SK-N-SH (cell line): ENCODE measurements at regions not wholly inside any gene's neighbourhood (a gene's known extent, or its start where the extent isn't known, plus 50 kb on each side); places are given as distances from the start of the nearest gene placed in this dataset.

Experiments used
- CTCF ChIA-PET: fragments of 300-600, 350-600 bp; formaldehyde crosslinking; extraction: SDS; loops from one replicate; lab custom pipeline; 2021; lab: Yijun Ruan, JAX
- POLR2A ChIA-PET: fragments of 350-600 bp; sonication (Branson Sonifier 250); formaldehyde crosslinking; extraction: SDS; loops from one replicate; lab custom pipeline; 2020; ENCODE audit warnings: antibody characterized with exemption, inconsistent platforms; lab: Yijun Ruan, JAX
- DNase-seq: peaks from one replicate; pipeline ENCODE4 v3.0.0; 2012
- H2AFZ ChIP-seq: fragments of 200-600 bp; sonication (generic); 2 replicates; pipeline ENCODE4 v1.8.1; 2016; ENCODE audit warnings: antibody characterized with exemption, mild to moderate bottlenecking, low read depth
- H3F3A ChIP-seq: fragments of 200-600 bp; sonication (generic); replicated peaks from 2 replicates; pipeline ENCODE3; 2016; ENCODE audit warnings: antibody characterized with exemption, mild to moderate bottlenecking; ENCODE audit not compliant: insufficient read depth
- H3K27ac ChIP-seq, 2 experiments: fragments of 200-500 bp in 1 of 2; fragments of 200-600 bp in 1 of 2; sonication (Bioruptor generic) in 1 of 2; sonication (generic), shearing (Covaris generic) in 1 of 2; 2 replicates each; pipeline versions ENCODE4 v1.5.1 to v1.6.1; 2014 to 2016; ENCODE audit warnings: low read depth in 2 of 2, inconsistent platforms in 1 of 2, low read length in 1 of 2, mild to moderate bottlenecking in 1 of 2, mixed read lengths in 1 of 2
- H3K27me3 ChIP-seq: fragments of 200-600 bp; sonication (generic), shearing (Covaris generic); 2 replicates; pipeline ENCODE4 v1.6.1; 2016; ENCODE audit warnings: mixed run types; ENCODE audit not compliant: insufficient read depth
- H3K36me3 ChIP-seq, 2 experiments: fragments of 200-500 bp in 1 of 2; fragments of 200-600 bp in 1 of 2; sonication (Bioruptor generic) in 1 of 2; sonication (generic) in 1 of 2; replicated peaks in 1 of 2; 2 replicates each; pipeline versions ENCODE3 to v1.5.1; 2014 to 2016; ENCODE audit warnings: low read length in 1 of 2, mild to moderate bottlenecking in 1 of 2; ENCODE audit not compliant: insufficient read depth in 2 of 2, control insufficient read depth in 1 of 2
- H3K4me1 ChIP-seq, 2 experiments: fragments of 200-500 bp in 1 of 2; fragments of 200-600 bp in 1 of 2; sonication (Bioruptor generic) in 1 of 2; sonication (generic), shearing (Covaris generic) in 1 of 2; 2 replicates each; pipeline versions ENCODE4 v1.5.1 to v1.6.1; 2014 to 2016; ENCODE audit warnings: low read depth in 1 of 2, low read length in 1 of 2, mixed run types in 1 of 2; ENCODE audit not compliant: insufficient read depth in 2 of 2, control insufficient read depth in 1 of 2
- H3K4me2 ChIP-seq: fragments of 200-600 bp; sonication (generic), shearing (Covaris generic); 2 replicates; pipeline ENCODE4 v1.6.1; 2017; ENCODE audit warnings: mixed run types
- H3K4me3 ChIP-seq, 2 experiments: fragments of 200-500 bp in 1 of 2; fragments of 200-600 bp in 1 of 2; sonication (Bioruptor generic) in 1 of 2; sonication (generic), shearing (Covaris generic) in 1 of 2; 2 replicates each; pipeline versions ENCODE4 v1.5.1 to v1.8.1; 2014 to 2016; ENCODE audit warnings: low read depth in 2 of 2, inconsistent platforms in 1 of 2, low read length in 1 of 2, mild to moderate bottlenecking in 1 of 2, mixed read lengths in 1 of 2, moderate library complexity in 1 of 2
- H3K79me2 ChIP-seq: fragments of 200-600 bp; sonication (generic); 2 replicates; pipeline ENCODE4 v1.8.1; 2017; ENCODE audit warnings: mild to moderate bottlenecking; ENCODE audit not compliant: insufficient read depth
- H3K9ac ChIP-seq: fragments of 200-600 bp; sonication (generic); 2 replicates; pipeline ENCODE4 v1.6.1; 2017; ENCODE audit warnings: mixed run types
- H3K9me2 ChIP-seq: fragments of 200-600 bp; sonication (generic); 2 replicates; pipeline ENCODE4 v1.6.1; 2017; ENCODE audit warnings: mixed run types
- H3K9me3 ChIP-seq: fragments of 200-600 bp; sonication (generic); 2 replicates; pipeline ENCODE4 v1.6.1; 2017; ENCODE audit warnings: mixed run types, mild to moderate bottlenecking, moderate library complexity
- H4K20me1 ChIP-seq: fragments of 200-600 bp; sonication (generic); 2 replicates; pipeline ENCODE4 v1.6.1; 2017; ENCODE audit warnings: mild to moderate bottlenecking, mixed run types; ENCODE audit not compliant: insufficient read depth
- CHD2 ChIP-seq: fragments of 150-350 bp; IDR thresholded peaks from 2 replicates; pipeline ENCODE4 v1.6.1; 2018; ENCODE audit warnings: low read length; ENCODE audit not compliant: partially characterized antibody
- EP300 ChIP-seq, 2 experiments: IDR thresholded peaks; 2 replicates each; pipeline versions ENCODE4 v1.4.0 to v1.6.1; 2012; ENCODE audit warnings: borderline replicate concordance in 1 of 2, low read depth in 1 of 2, low read length in 1 of 2
- EZH2phosphoT487 ChIP-seq: fragments of 200-600 bp; sonication (generic); IDR thresholded peaks from 2 replicates; pipeline ENCODE4 v1.6.1; 2017; ENCODE audit warnings: low read depth, mixed run types, mild to moderate bottlenecking, antibody characterized with exemption, moderate library complexity, borderline replicate concordance
- IRF3 ChIP-seq: fragments of 150-350 bp; IDR thresholded peaks from 2 replicates; pipeline ENCODE4 v1.6.1; 2016; ENCODE audit warnings: mild to moderate bottlenecking, low read depth, low read length
- MEF2A ChIP-seq: IDR thresholded peaks from 2 replicates; pipeline ENCODE4 v1.4.0; 2012; ENCODE audit warnings: low read depth, borderline replicate concordance
- RCOR1 ChIP-seq: fragments of 150-350 bp; IDR thresholded peaks from 2 replicates; pipeline ENCODE4 v1.6.1; 2017; ENCODE audit warnings: antibody characterized with exemption, low read length
- RFX5 ChIP-seq: IDR thresholded peaks from 2 replicates; pipeline ENCODE4 v1.6.1; 2012; ENCODE audit warnings: mild to moderate bottlenecking, improper control_type of control experiment, low read length
- RXRA ChIP-seq: IDR thresholded peaks from 2 replicates; pipeline ENCODE4 v1.4.0; 2012; ENCODE audit warnings: low read depth, mild to moderate bottlenecking, borderline replicate concordance
- TAF1 ChIP-seq: IDR thresholded peaks from 2 replicates; pipeline ENCODE4 v1.6.1; 2012; ENCODE audit warnings: low read depth, mild to moderate bottlenecking, low read length, moderate library complexity, borderline replicate concordance
- WGBS: methylation state at CpG from one replicate; pipeline ENCODE4 v1.1.6; 2017; ENCODE audit warnings: low lambda C conversion rate; 5-methylcytosine and 5-hydroxymethylcytosine counted together
- TF ChIP-seq, protein P1 (sequence below): IDR thresholded peaks from 2 replicates; pipeline ENCODE4 v1.4.0; 2012; ENCODE audit warnings: low read depth, borderline replicate concordance

DNA sequence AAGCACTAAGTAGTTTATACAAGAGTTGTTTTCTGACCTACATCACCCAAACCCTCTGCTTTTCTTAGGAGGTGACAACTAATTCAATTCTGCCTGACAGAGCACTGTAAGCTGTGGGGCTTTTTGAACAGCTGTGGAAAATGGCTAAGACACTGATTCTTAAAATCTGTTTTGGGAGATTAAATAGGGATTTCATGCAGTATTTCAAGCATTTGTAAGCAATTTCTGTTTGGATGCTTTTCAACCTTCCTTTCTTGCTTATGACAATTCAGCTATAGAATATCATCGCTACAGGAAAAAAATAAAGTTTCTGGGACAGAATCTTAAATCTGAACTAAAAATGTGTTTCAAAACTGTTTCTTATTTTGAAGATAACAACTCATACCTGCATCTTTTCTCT lies 459.5 kb downstream of the RAPGEF2 start:
- no peak overlapping the region for H3K4me2 ChIP-seq
- no peaks in the 10 kb centered on the region for H3F3A ChIP-seq
- H2AFZ ChIP-seq = no peak overlapping the region
- H3K27ac ChIP-seq = no peak overlapping the region
- no peaks in the 10 kb centered on the region for H3K79me2 ChIP-seq
- ChIA-PET POLR2A (no interaction called here), CTCF (no interaction called here)
- no peaks in the 10 kb centered on the region for H3K9me2 ChIP-seq
- H3K36me3 ChIP-seq = no peaks in the 10 kb centered on the region
- H3K27me3 ChIP-seq = no peaks in the 10 kb centered on the region
- TF ChIP-seq RFX5 = no peak
- no peak for TF ChIP-seq EP300 (IDR thresholded peaks at IDR 0.05; ENCODE audit: borderline replicate concordance in 1 of 2, low read depth in 1 of 2, low read length in 1 of 2)
- H3K9me3 ChIP-seq = no peaks in the 10 kb centered on the region
- H3K4me1 ChIP-seq = no peaks in the 10 kb centered on the region
- no peak for DNase-seq
- no peak overlapping the region for H3K9ac ChIP-seq
- no peak overlapping the region for H3K4me3 ChIP-seq
- WGBS = 22% methylated on average over 1 of the region's 1 CpG
- no peaks in the 10 kb centered on the region for H4K20me1 ChIP-seq

- Histone ChIP-seq H3K4me3 (no peak overlapping the region), H3K4me1 (no peaks in the 10 kb centered on the region), H3K4me2 (no peak overlapping the region), H3K9me2 (no peaks in the 10 kb centered on the region), H3K27me3 (no peaks in the 10 kb centered on the region), H3K9ac (no peak overlapping the region), H3K79me2 (no peaks in the 10 kb centered on the region), H3K36me3 (no peaks in the 10 kb centered on the region), H3K27ac (no peak overlapping the region), H2AFZ (no peak overlapping the region), H3K9me3 (no peaks in the 10 kb centered on the region), H4K20me1 (no peaks in the 10 kb centered on the region), H3F3A (no peaks in the 10 kb centered on the region)
- DNase-seq = no peak
- TF ChIP-seq MEF2A = no peak
- TF ChIP-seq RCOR1 = no peak
- TF ChIP-seq, protein P1, sequence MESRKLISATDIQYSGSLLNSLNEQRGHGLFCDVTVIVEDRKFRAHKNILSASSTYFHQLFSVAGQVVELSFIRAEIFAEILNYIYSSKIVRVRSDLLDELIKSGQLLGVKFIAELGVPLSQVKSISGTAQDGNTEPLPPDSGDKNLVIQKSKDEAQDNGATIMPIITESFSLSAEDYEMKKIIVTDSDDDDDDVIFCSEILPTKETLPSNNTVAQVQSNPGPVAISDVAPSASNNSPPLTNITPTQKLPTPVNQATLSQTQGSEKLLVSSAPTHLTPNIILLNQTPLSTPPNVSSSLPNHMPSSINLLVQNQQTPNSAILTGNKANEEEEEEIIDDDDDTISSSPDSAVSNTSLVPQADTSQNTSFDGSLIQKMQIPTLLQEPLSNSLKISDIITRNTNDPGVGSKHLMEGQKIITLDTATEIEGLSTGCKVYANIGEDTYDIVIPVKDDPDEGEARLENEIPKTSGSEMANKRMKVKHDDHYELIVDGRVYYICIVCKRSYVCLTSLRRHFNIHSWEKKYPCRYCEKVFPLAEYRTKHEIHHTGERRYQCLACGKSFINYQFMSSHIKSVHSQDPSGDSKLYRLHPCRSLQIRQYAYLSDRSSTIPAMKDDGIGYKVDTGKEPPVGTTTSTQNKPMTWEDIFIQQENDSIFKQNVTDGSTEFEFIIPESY = no peak
- TF ChIP-seq CHD2 = no peak
- no peak for TF ChIP-seq TAF1
- TF ChIP-seq IRF3 = no peak
- no peak for TF ChIP-seq RXRA
- no peak for TF ChIP-seq EZH2phosphoT487
- 0% methylated on average over 1 of the region's 1 CpG for WGBS
- ChIA-PET CTCF (no interaction called here), POLR2A (no interaction called here)
These were observed 460.4 kb downstream of the RAPGEF2 start for GRCh38 chr4:159563257-159563656.
